ENCODE measurements at regions not wholly inside any gene's neighbourhood (a gene's known extent, or its start where the extent isn't known, plus 50 kb on each side); places are given as distances from the start of the nearest gene placed in this dataset.

GRCh38 chr11:122259195-122259821, 143.3 kb upstream of the BLID start:
- no peak for TF ChIP-seq CTCF (IDR thresholded peaks at IDR 0.05)
- no peak for TF ChIP-seq POLR2A (IDR thresholded peaks at IDR 0.05)
